CD4-positive, alpha-beta T cell treated with Interleukin-10 for 1 hour (primary cell): ENCODE measurements at regions not wholly inside any gene's neighbourhood (a gene's known extent, or its start where the extent isn't known, plus 50 kb on each side); places are given as distances from the start of the nearest gene placed in this dataset.

Source experiments
- DNase-seq: peaks from one replicate; pipeline ENCODE4 v3.0.0-alpha.2; 2020

- DNase-seq = no peak
Measured at GRCh38 chr17:12296209-12296625, 275.5 kb downstream of the MAP2K4 start.

- no peak for DNase-seq
Measured at GRCh38 chr17:12301551-12301950, 280.9 kb downstream of the MAP2K4 start.

- no peak for DNase-seq
Measured at GRCh38 chr17:12302711-12303110, 282.0 kb downstream of the MAP2K4 start.

GRCh38 chr17:12310811-12311210 is 290.1 kb downstream of the MAP2K4 start:
- no peak for DNase-seq

- no peak for DNase-seq
Measured at GRCh38 chr17:12312692-12313091, 292.0 kb downstream of the MAP2K4 start.

GRCh38 chr17:12313786-12314185 is 293.1 kb downstream of the MAP2K4 start:
- DNase-seq = no peak

GRCh38 chr17:12316021-12316420 is 295.3 kb downstream of the MAP2K4 start:
- no peak for DNase-seq

- no peak for DNase-seq
Measured at GRCh38 chr17:12318571-12319266, 298.0 kb downstream of the MAP2K4 start.

- DNase-seq = no peak
Measured at GRCh38 chr17:12320286-12320685, 299.6 kb downstream of the MAP2K4 start.

- DNase-seq = no peak
Measured at GRCh38 chr17:12328204-12328603, 307.5 kb downstream of the MAP2K4 start.

- no peak for DNase-seq
Measured at GRCh38 chr17:12330456-12330855, 309.8 kb downstream of the MAP2K4 start.

GRCh38 chr17:12341328-12341727 is 320.7 kb downstream of the MAP2K4 start:
- DNase-seq = no peak

- no peak for DNase-seq
Measured at GRCh38 chr17:12342161-12342560, 321.5 kb downstream of the MAP2K4 start.

GRCh38 chr17:12342609-12343435 is 322.1 kb downstream of the MAP2K4 start:
- no peak for DNase-seq

- DNase-seq = no peak
Measured at GRCh38 chr17:12348476-12348875, 317.2 kb upstream of the MYOCD start.

- DNase-seq = no peak
Measured at GRCh38 chr17:12349297-12349696, 316.4 kb upstream of the MYOCD start.

GRCh38 chr17:12352127-12352526 is 313.6 kb upstream of the MYOCD start:
- DNase-seq = no peak

GRCh38 chr17:12357600-12357999 is 308.1 kb upstream of the MYOCD start:
- no peak for DNase-seq

GRCh38 chr17:12358477-12358876 is 307.2 kb upstream of the MYOCD start:
- no peak for DNase-seq

- DNase-seq = no peak
Measured at GRCh38 chr17:12362853-12363455, 302.7 kb upstream of the MYOCD start.

- no peak for DNase-seq
Measured at GRCh38 chr17:12365805-12366204, 299.9 kb upstream of the MYOCD start.

- no peak for DNase-seq
Measured at GRCh38 chr17:12369065-12369464, 296.6 kb upstream of the MYOCD start.

- no peak for DNase-seq
Measured at GRCh38 chr17:12376276-12376675, 289.4 kb upstream of the MYOCD start.

- no peak for DNase-seq
Measured at GRCh38 chr17:12386225-12386624, 279.5 kb upstream of the MYOCD start.
